Erythroblast (primary cell): ENCODE measurements at regions not wholly inside any gene's neighbourhood (a gene's known extent, or its start where the extent isn't known, plus 50 kb on each side); places are given as distances from the start of the nearest gene placed in this dataset.

Source experiments
- GATA1 ChIP-seq: IDR thresholded peaks from 2 replicates; pipeline ENCODE4 v1.6.1; 2011; ENCODE audit warnings: low read depth, mild to moderate bottlenecking, control low read depth, low read length, moderate library complexity
- POLR2A ChIP-seq: IDR thresholded peaks from 2 replicates; pipeline ENCODE4 v1.6.1; 2011; ENCODE audit warnings: mild to moderate bottlenecking, low read length

- TF ChIP-seq POLR2A: no peak
- TF ChIP-seq GATA1: no peak
Observed at GRCh38 chr2:14285812-14286211, 346.7 kb upstream of the LRATD1 start.
